ENCODE measurements at regions not wholly inside any gene's neighbourhood (a gene's known extent, or its start where the extent isn't known, plus 50 kb on each side); places are given as distances from the start of the nearest gene placed in this dataset.

DNA sequence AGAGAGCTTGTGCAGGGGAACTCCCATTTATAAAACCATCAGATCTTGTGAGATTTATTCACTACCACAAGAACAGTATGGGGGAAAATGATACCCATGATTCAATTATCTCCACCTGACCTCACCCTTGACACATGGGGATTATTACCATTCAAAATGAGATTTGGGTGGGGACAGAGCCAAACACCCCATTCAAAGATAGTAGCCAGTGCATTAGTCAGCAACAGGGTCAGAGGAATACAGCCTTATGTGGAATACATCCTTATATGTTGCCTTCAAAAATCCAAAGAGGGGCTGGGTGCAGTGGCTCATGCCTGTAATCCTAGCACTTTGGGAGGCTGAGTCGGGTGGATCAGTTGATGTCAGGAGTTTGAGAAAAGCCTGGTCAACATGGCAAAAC, 563.2 kb downstream of the CCDC171 start:
- no peak for DNase-seq (ENCODE audit: low spot score)

DNA sequence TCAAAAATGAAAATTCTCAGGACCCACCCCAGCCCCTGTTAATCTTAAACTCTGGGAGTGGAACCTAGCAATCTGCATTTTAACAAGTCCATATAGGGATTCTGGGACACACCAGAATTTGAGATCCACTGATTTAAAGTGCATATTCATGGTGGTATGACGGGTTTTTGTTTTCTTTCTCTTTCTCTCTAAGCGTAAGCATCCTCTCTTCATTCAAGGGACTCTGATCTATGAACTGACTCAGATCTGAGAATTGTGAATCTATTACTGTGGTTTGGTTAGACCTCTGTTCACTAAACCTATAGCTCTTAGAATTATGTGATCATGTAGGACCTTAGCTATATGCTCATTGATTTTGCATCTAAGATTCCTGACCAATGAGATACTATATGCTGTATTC, 565.2 kb downstream of the CCDC171 start:
- DNase-seq (ENCODE audit: low spot score): no peak
- TF ChIP-seq, protein P1, sequence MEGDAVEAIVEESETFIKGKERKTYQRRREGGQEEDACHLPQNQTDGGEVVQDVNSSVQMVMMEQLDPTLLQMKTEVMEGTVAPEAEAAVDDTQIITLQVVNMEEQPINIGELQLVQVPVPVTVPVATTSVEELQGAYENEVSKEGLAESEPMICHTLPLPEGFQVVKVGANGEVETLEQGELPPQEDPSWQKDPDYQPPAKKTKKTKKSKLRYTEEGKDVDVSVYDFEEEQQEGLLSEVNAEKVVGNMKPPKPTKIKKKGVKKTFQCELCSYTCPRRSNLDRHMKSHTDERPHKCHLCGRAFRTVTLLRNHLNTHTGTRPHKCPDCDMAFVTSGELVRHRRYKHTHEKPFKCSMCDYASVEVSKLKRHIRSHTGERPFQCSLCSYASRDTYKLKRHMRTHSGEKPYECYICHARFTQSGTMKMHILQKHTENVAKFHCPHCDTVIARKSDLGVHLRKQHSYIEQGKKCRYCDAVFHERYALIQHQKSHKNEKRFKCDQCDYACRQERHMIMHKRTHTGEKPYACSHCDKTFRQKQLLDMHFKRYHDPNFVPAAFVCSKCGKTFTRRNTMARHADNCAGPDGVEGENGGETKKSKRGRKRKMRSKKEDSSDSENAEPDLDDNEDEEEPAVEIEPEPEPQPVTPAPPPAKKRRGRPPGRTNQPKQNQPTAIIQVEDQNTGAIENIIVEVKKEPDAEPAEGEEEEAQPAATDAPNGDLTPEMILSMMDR (IDR thresholded peaks at IDR 0.05; ENCODE audit: extremely low read depth, missing control alignments): no peak

More for the DNA sequence above, 563.2 kb downstream of the CCDC171 start:
- TF ChIP-seq, protein P1 (IDR thresholded peaks at IDR 0.05; ENCODE audit: extremely low read depth, missing control alignments): no peak

- no peak for DNase-seq (ENCODE audit: low spot score)
- TF ChIP-seq, protein P1 (IDR thresholded peaks at IDR 0.05; ENCODE audit: extremely low read depth, missing control alignments): no peak
Observed at GRCh38 chr9:16119261-16120230, 566.7 kb downstream of the CCDC171 start.

DNA sequence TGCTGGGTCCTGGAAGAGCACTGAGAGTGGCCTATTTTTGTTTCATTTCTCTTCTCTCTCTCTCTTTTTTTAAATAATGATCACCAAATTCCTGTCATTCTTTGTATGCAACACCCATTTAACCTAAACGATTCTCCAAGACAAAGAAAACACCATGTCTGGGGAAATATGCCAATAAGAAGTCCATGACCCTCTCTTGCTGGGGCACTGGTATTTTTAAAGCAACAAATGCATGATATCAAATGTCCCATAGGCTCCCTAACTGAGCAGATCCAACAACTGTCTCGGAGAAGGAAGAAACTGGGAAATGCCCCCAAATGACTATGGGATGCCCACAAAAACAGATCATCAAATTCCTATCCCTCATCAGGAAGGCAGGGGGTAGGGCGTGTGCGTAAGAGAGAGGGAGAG, 567.4 kb downstream of the CCDC171 start:
- TF ChIP-seq, protein P1 (IDR thresholded peaks at IDR 0.05; ENCODE audit: extremely low read depth, missing control alignments): no peak
- no peak for DNase-seq (ENCODE audit: low spot score)

GRCh38 chr9:16120727-16121126, 567.9 kb downstream of the CCDC171 start:
- TF ChIP-seq, protein P1 (IDR thresholded peaks at IDR 0.05; ENCODE audit: extremely low read depth, missing control alignments): no peak
- no peak for DNase-seq (ENCODE audit: low spot score)

DNA sequence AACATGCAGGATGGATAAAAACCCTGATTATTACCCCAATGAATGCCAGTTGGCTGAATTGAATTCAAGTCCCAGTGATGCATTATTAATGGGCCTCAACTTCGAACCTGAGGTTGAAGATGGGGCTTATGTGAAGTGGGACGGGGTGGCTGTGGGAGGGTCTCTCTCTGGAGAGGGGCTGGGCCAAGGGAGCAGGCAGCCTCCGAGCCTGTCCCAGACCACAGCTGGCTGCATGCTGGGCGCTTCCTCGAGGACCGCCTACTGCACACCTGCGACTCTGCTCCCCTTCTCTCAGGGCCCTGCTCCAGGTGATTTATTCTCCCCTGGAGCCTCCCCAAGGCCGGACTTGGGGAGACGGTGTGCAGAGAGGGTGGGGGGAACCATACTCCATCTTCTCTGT, 568.3 kb downstream of the CCDC171 start:
- no peak for DNase-seq (ENCODE audit: low spot score)
- TF ChIP-seq, protein P1 (IDR thresholded peaks at IDR 0.05; ENCODE audit: extremely low read depth, missing control alignments): no peak

- no peak for DNase-seq (ENCODE audit: low spot score)
Observed at GRCh38 chr9:16121601-16122286, 568.9 kb downstream of the CCDC171 start.

More at GRCh38 chr9:16121601-16122286, 568.9 kb downstream of the CCDC171 start:
- TF ChIP-seq, protein P1 (IDR thresholded peaks at IDR 0.05; ENCODE audit: extremely low read depth, missing control alignments): no peak

All from GM20000 (cell line).